ENCODE measurements at regions not wholly inside any gene's neighbourhood (a gene's known extent, or its start where the extent isn't known, plus 50 kb on each side); places are given as distances from the start of the nearest gene placed in this dataset.

DNA sequence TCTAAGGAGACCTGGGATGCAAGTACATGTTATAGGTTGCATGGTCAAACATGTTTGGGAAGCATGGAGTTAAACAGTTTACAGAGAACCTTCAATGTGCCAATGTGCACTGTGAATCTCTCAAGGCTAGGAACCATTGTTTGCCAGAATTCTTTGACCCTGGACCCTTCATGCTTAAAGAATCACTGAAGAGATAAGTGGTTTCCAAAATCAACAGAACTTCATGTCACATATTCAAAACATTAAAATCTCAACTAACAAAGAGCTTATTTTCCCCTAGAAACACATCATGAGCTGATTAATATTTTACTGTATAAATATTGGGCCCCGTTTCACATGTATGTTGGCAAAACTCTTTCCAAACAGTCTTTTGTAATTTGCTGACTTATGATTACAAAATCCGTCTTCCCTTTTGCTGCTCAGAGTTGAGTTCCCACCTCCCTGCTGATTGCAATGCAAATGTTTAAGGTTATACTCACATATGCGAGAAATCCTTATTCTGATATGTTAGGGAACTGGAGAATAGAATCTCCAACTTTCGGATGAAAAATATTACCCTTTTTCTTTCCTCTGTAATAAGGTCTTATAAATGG is 380.2 kb downstream of the DIPK2A start:
- ChIA-PET POLR2A (no interaction called here), CTCF (no interaction called here)
- TF ChIP-seq FOXA1 (IDR thresholded peaks at IDR 0.05): no peak
- no peak for TF ChIP-seq FOXM1 (IDR thresholded peaks at IDR 0.05; ENCODE audit: borderline replicate concordance)
- no peak for TF ChIP-seq LEF1 (IDR thresholded peaks at IDR 0.05; ENCODE audit: borderline replicate concordance)
- TF ChIP-seq ZNF384 (IDR thresholded peaks at IDR 0.05): no peak
- TF ChIP-seq PKNOX1 (IDR thresholded peaks at IDR 0.05): no peak
- TF ChIP-seq L3MBTL2 (conservative IDR thresholded peaks at IDR 0.05): no peak
- no peak for TF ChIP-seq ARNT (IDR thresholded peaks at IDR 0.05)
- no peak for DNase-seq (ENCODE audit: extremely low spot score)

- TF ChIP-seq ARNT (IDR thresholded peaks at IDR 0.05) (no peak), LEF1 (IDR thresholded peaks at IDR 0.05; ENCODE audit: borderline replicate concordance) (no peak), ZNF384 (IDR thresholded peaks at IDR 0.05) (no peak), TARDBP (IDR thresholded peaks at IDR 0.05) (no peak), FOXM1 (IDR thresholded peaks at IDR 0.05; ENCODE audit: borderline replicate concordance) (no peak), CTBP1 (IDR thresholded peaks at IDR 0.05; ENCODE audit: borderline replicate concordance) (no peak), FOXK2 (IDR thresholded peaks at IDR 0.05) (no peak), PKNOX1 (IDR thresholded peaks at IDR 0.05) (no peak), L3MBTL2 (conservative IDR thresholded peaks at IDR 0.05) (no peak), HDGF (IDR thresholded peaks at IDR 0.05; ENCODE audit: borderline replicate concordance) (no peak), ELF4 (IDR thresholded peaks at IDR 0.05) (no peak), BHLHE40 (IDR thresholded peaks at IDR 0.05; ENCODE audit: borderline replicate concordance) (no peak), FOXA1 (IDR thresholded peaks at IDR 0.05) (no peak), NFRKB (IDR thresholded peaks at IDR 0.05) (no peak), SP1 (IDR thresholded peaks at IDR 0.05) (no peak), SUZ12 (IDR thresholded peaks at IDR 0.05) (no peak)
- DNase-seq (ENCODE audit: extremely low spot score): no peak
- ChIA-PET CTCF (no interaction called here), POLR2A (no interaction called here)
Observed at GRCh38 chr3:144358191-144358590, 386.6 kb downstream of the DIPK2A start.

DNA sequence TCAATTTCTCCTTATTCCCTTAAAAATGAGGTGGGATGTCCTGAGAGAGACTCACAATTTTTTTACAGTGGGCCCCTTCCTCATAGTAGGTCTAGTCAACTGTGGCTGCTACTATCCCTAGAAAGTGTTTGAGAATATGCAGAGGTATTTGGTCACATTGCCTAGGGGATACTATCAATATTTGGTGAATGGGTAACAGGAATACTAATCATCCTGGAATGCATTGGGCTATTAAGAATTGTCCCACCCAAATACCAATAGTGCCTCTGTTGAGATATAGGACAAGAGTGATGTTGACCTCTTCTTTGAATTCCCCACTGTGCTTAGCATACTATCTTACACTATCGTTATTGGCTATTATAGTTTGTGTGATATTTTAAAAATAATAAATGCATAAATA is 389.4 kb downstream of the DIPK2A start:
- CTCF ChIA-PET: no interaction called here
- DNase-seq (ENCODE audit: extremely low spot score): no peak
- no peak for TF ChIP-seq FOXM1 (IDR thresholded peaks at IDR 0.05; ENCODE audit: borderline replicate concordance)
- TF ChIP-seq ZNF384 (IDR thresholded peaks at IDR 0.05): no peak
- no peak for TF ChIP-seq SUZ12 (IDR thresholded peaks at IDR 0.05)
- POLR2A ChIA-PET: no interaction called here

DNA sequence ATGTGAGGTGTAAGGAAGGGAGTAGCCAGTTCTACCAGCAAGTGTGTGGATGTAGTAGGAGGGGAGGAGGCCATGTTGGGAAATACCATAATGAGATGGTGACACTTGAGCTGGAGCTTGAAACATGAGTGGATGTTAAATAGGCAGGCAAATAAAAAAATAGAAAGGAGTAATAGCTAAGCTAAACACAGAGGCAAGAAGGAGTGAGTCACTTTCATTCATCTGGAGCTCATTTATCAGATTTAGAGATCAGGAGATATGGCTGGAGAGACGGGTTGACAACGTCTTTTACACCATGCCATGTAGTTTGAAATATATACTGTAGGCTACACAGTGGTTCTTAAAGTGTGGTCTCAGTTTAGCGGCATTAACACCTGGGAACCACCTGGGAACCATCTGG is 390.5 kb downstream of the DIPK2A start:
- ChIA-PET CTCF (interaction anchor here (1.0 kb wide), 1 partner anchor 10 kb away, joined by 6 read pairs; no protein-coding TSS in a partner anchor), POLR2A (no interaction called here)
- DNase-seq (ENCODE audit: extremely low spot score): no peak
- TF ChIP-seq L3MBTL2 (conservative IDR thresholded peaks at IDR 0.05): no peak
- no peak for TF ChIP-seq SP1 (IDR thresholded peaks at IDR 0.05)
- no peak for TF ChIP-seq ELF4 (IDR thresholded peaks at IDR 0.05)
- TF ChIP-seq CTBP1 (IDR thresholded peaks at IDR 0.05; ENCODE audit: borderline replicate concordance): no peak
- no peak for TF ChIP-seq ARNT (IDR thresholded peaks at IDR 0.05)
- no peak for TF ChIP-seq BHLHE40 (IDR thresholded peaks at IDR 0.05; ENCODE audit: borderline replicate concordance)

DNA sequence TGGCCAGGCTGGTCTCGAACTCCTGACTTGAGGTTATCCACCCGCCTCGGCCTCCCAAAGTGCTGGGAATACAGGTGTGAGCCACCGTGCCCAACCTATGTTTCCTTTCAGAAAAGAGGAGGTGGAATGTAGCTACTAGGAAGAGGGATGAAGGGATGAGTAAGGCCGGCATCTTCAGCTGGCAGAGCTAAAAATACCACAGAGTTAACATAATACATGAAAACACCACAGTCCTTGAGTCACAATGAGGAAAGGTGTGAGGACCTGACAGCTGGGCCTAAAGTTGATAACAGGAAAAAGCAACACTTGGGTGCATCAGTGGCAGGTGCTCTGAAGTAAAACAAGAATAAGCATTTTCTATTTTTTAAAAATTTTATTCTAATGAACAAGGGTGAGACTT is 392.2 kb downstream of the DIPK2A start:
- ChIA-PET CTCF (no interaction called here), POLR2A (no interaction called here)
- no peak for DNase-seq (ENCODE audit: extremely low spot score)
- TF ChIP-seq TARDBP (IDR thresholded peaks at IDR 0.05) (no peak), BHLHE40 (IDR thresholded peaks at IDR 0.05; ENCODE audit: borderline replicate concordance) (no peak), L3MBTL2 (conservative IDR thresholded peaks at IDR 0.05) (no peak), LEF1 (IDR thresholded peaks at IDR 0.05; ENCODE audit: borderline replicate concordance) (no peak), FOXK2 (IDR thresholded peaks at IDR 0.05) (no peak), ARNT (IDR thresholded peaks at IDR 0.05) (no peak), NFRKB (IDR thresholded peaks at IDR 0.05) (no peak), SP1 (IDR thresholded peaks at IDR 0.05) (no peak), FOXA1 (IDR thresholded peaks at IDR 0.05) (no peak), SUZ12 (IDR thresholded peaks at IDR 0.05) (no peak), HDGF (IDR thresholded peaks at IDR 0.05; ENCODE audit: borderline replicate concordance) (no peak), ELF4 (IDR thresholded peaks at IDR 0.05) (no peak), CTBP1 (IDR thresholded peaks at IDR 0.05; ENCODE audit: borderline replicate concordance) (no peak)

DNA sequence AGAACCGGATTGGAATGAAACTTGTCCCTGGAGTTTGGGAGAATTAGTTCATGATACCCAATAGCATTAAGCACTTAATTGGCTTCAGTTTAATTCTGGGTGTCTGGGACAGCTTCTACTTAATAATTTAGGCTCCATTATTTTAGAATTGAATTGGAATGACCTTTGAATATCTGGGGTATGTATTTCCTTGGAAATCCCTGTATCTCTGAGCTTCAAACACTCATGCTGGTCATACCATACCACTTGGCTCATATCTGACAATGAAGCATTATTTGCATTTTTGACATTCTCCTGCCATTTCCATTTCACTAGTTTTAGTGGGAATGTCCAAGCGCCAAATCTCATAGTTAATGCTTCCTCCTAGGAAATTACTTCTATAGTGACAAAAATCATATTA is 393.1 kb downstream of the DIPK2A start:
- ChIA-PET POLR2A (no interaction called here), CTCF (no interaction called here)
- DNase-seq (ENCODE audit: extremely low spot score): no peak
- TF ChIP-seq PKNOX1 (IDR thresholded peaks at IDR 0.05) (no peak), L3MBTL2 (conservative IDR thresholded peaks at IDR 0.05) (no peak), SUZ12 (IDR thresholded peaks at IDR 0.05) (no peak), FOXA1 (IDR thresholded peaks at IDR 0.05) (no peak), HDGF (IDR thresholded peaks at IDR 0.05; ENCODE audit: borderline replicate concordance) (no peak), CTBP1 (IDR thresholded peaks at IDR 0.05; ENCODE audit: borderline replicate concordance) (no peak), ZNF384 (IDR thresholded peaks at IDR 0.05) (no peak), ELF4 (IDR thresholded peaks at IDR 0.05) (no peak), SP1 (IDR thresholded peaks at IDR 0.05) (no peak), BHLHE40 (IDR thresholded peaks at IDR 0.05; ENCODE audit: borderline replicate concordance) (no peak)
